ENCODE measurements at regions not wholly inside any gene's neighbourhood (a gene's known extent, or its start where the extent isn't known, plus 50 kb on each side); places are given as distances from the start of the nearest gene placed in this dataset.

- Histone ChIP-seq H3K4me1 (no peaks in the 10 kb centered on the region), H3K4me3 (no peak overlapping the region), H3K36me3 (no peaks in the 10 kb centered on the region), H3K27ac (no peak overlapping the region), H3K9me3 (no peaks in the 10 kb centered on the region), H3K27me3 (no peaks in the 10 kb centered on the region)
- intact Hi-C loops (cut with DNase I; ENCODE audit: low total_unique reads), result no loop called here
- no peak for DNase-seq
- TF ChIP-seq CTCF (IDR thresholded peaks at IDR 0.05 in 4 of 5, conservative IDR thresholded peaks at IDR 0.05 in 1 of 5), result no peak
- no peak for ATAC-seq
- in situ Hi-C loops (cut with MboI; ENCODE audit: low sequenced_read_pairs in 4 of 4), result no loop called here
Observed at GRCh38 chr1:106912131-106912530, 144.3 kb upstream of the PRMT6 start.

GRCh38 chr1:106921186-106921585, 135.3 kb upstream of the PRMT6 start:
- ATAC-seq (no peak), DNase-seq (no peak)
- Histone ChIP-seq H3K27me3 (no peaks in the 10 kb centered on the region), H3K27ac (no peak overlapping the region), H3K4me1 (no peaks in the 10 kb centered on the region), H3K4me3 (no peak overlapping the region), H3K36me3 (no peaks in the 10 kb centered on the region), H3K9me3 (no peaks in the 10 kb centered on the region)
- in situ Hi-C loops (cut with MboI; ENCODE audit: low sequenced_read_pairs in 4 of 4), result no loop called here
- intact Hi-C loops (cut with DNase I; ENCODE audit: low total_unique reads), result no loop called here
- TF ChIP-seq POLR2A (IDR thresholded peaks at IDR 0.05) (no peak), CTCF (IDR thresholded peaks at IDR 0.05 in 4 of 5, conservative IDR thresholded peaks at IDR 0.05 in 1 of 5) (no peak)

GRCh38 chr1:106924360-106924759, 132.1 kb upstream of the PRMT6 start:
- intact Hi-C loops (cut with DNase I; ENCODE audit: low total_unique reads), result no loop called here
- ATAC-seq, result no peak
- no peak overlapping the region for H3K4me3 ChIP-seq
- TF ChIP-seq POLR2A (IDR thresholded peaks at IDR 0.05), result no peak
- TF ChIP-seq CTCF (IDR thresholded peaks at IDR 0.05 in 4 of 5, conservative IDR thresholded peaks at IDR 0.05 in 1 of 5), result no peak
- no peaks in the 10 kb centered on the region for H3K36me3 ChIP-seq
- H3K27me3 ChIP-seq, result no peaks in the 10 kb centered on the region
- DNase-seq, result no peak
- in situ Hi-C loops (cut with MboI; ENCODE audit: low sequenced_read_pairs in 4 of 4), result no loop called here
- no peak overlapping the region for H3K27ac ChIP-seq
- no peaks in the 10 kb centered on the region for H3K9me3 ChIP-seq
- H3K4me1 ChIP-seq, result no peaks in the 10 kb centered on the region

GRCh38 chr1:106925750-106926149, 130.7 kb upstream of the PRMT6 start:
- H3K4me3 ChIP-seq, result no peak overlapping the region
- in situ Hi-C loops (cut with MboI; ENCODE audit: low sequenced_read_pairs in 4 of 4) (no loop called here), intact Hi-C loops (cut with DNase I; ENCODE audit: low total_unique reads) (no loop called here)
- ATAC-seq (no peak), DNase-seq (no peak)
- no peaks in the 10 kb centered on the region for H3K36me3 ChIP-seq
- no peaks in the 10 kb centered on the region for H3K4me1 ChIP-seq
- H3K27ac ChIP-seq, result no peak overlapping the region
- TF ChIP-seq CTCF (IDR thresholded peaks at IDR 0.05 in 4 of 5, conservative IDR thresholded peaks at IDR 0.05 in 1 of 5) (no peak), POLR2A (IDR thresholded peaks at IDR 0.05) (no peak)
- H3K9me3 ChIP-seq, result no peaks in the 10 kb centered on the region
- no peaks in the 10 kb centered on the region for H3K27me3 ChIP-seq

GRCh38 chr1:106926803-106927582, 129.5 kb upstream of the PRMT6 start:
- H3K27ac ChIP-seq, result no peak overlapping the region
- intact Hi-C loops (cut with DNase I; ENCODE audit: low total_unique reads), result no loop called here

More at GRCh38 chr1:106926803-106927582, 129.5 kb upstream of the PRMT6 start:
- in situ Hi-C loops (cut with MboI; ENCODE audit: low sequenced_read_pairs in 4 of 4), result no loop called here
- no peak for DNase-seq
- TF ChIP-seq POLR2A (IDR thresholded peaks at IDR 0.05), result no peak
- no peak for TF ChIP-seq CTCF (IDR thresholded peaks at IDR 0.05 in 4 of 5, conservative IDR thresholded peaks at IDR 0.05 in 1 of 5)
- no peaks in the 10 kb centered on the region for H3K9me3 ChIP-seq
- no peak overlapping the region for H3K4me3 ChIP-seq
- no peak for ATAC-seq
- H3K4me1 ChIP-seq, result no peaks in the 10 kb centered on the region
- no peaks in the 10 kb centered on the region for H3K36me3 ChIP-seq
- no peaks in the 10 kb centered on the region for H3K27me3 ChIP-seq
